GM12874 (cell line): ENCODE measurements at regions not wholly inside any gene's neighbourhood (a gene's known extent, or its start where the extent isn't known, plus 50 kb on each side); places are given as distances from the start of the nearest gene placed in this dataset.

Source experiments
- CTCF ChIP-seq: IDR thresholded peaks from 2 replicates; pipeline ENCODE4 v1.5.1; 2011; ENCODE audit warnings: low read depth, mild to moderate bottlenecking, control low read depth, low read length, moderate library complexity; ENCODE audit not compliant: insufficient read depth

GRCh38 chr9:103991001-103991400 lies 103.1 kb upstream of the SMC2 start:
- TF ChIP-seq CTCF, result no peak

GRCh38 chr9:103991698-103992097 lies 102.4 kb upstream of the SMC2 start:
- no peak for TF ChIP-seq CTCF

- TF ChIP-seq CTCF, result no peak
Observed at GRCh38 chr9:103992938-103993579, 101.0 kb upstream of the SMC2 start.

GRCh38 chr9:103997856-103998370 lies 96.2 kb upstream of the SMC2 start:
- no peak for TF ChIP-seq CTCF

- TF ChIP-seq CTCF, result no peak
Observed at GRCh38 chr9:103999375-104000062, 94.6 kb upstream of the SMC2 start.

- no peak for TF ChIP-seq CTCF
Observed at GRCh38 chr9:104009826-104010225, 84.3 kb upstream of the SMC2 start.

- no peak for TF ChIP-seq CTCF
Observed at GRCh38 chr9:104022083-104022482, 72.0 kb upstream of the SMC2 start.
